ENCODE measurements at regions not wholly inside any gene's neighbourhood (a gene's known extent, or its start where the extent isn't known, plus 50 kb on each side); places are given as distances from the start of the nearest gene placed in this dataset.

DNA sequence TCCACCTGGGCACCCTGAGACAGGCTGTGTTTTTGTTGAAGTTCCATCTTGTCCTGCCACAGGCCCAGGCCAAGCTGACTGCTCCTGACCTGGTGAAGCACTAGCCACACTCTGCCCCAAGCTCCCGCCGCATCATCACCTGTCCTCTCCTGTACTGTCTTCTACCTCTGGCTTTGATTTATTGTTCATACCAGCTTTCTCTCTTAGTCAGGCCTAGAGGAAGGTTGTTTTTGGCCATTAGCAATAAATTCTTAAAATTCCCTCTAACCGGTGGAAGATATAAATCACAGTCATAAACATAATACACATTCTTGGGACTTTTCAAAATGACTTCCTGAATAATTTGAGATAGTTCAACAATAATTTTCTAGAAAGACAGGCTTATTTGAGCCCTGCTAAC lies 169.4 kb downstream of the DAD1 start:
- TF ChIP-seq POLR2AphosphoS5 (IDR thresholded peaks at IDR 0.05; ENCODE audit: low read depth, low read length) (no peak), REST (IDR thresholded peaks at IDR 0.05; ENCODE audit: insufficient read depth in 1 of 2, low read depth in 2 of 2, low read length in 2 of 2) (no peak)

Data from PFSK-1 (cell line).